Heart right ventricle (tissue), 16 donors: ENCODE measurements at regions not wholly inside any gene's neighbourhood (a gene's known extent, or its start where the extent isn't known, plus 50 kb on each side); places are given as distances from the start of the nearest gene placed in this dataset.

Source experiments
- ATAC-seq, 8 donors: fragments of 200-7000 bp; cut with Tn5 transposase; one replicate each; pipeline ENCODE4 v1.9.1; 2020; ENCODE audit warnings: mild to moderate bottlenecking in 8 of 8, moderate library complexity in 8 of 8, moderate number of reproducible peaks in 1 of 8
- DNase-seq, 2 donors: peaks; one replicate each; pipeline ENCODE4 v3.0.0-alpha.2; 2020
- H3K27ac ChIP-seq, 10 donors: fragments of 200-600 bp; sonication (generic) in 2 of 10; one replicate each; pipeline versions ENCODE4 v1.5.0 to v1.8.0; 2020 to 2022; ENCODE audit warnings: mild to moderate bottlenecking in 3 of 10
- H3K27me3 ChIP-seq, 7 donors: fragments of 200-600 bp; one replicate each; pipeline ENCODE4 v1.8.0; 2021 to 2022; ENCODE audit warnings: mild to moderate bottlenecking in 2 of 7
- H3K36me3 ChIP-seq, 9 donors: fragments of 200-600 bp; sonication (generic) in 1 of 9; one replicate each; pipeline versions ENCODE4 v1.5.0 to v1.8.0; 2020 to 2022; ENCODE audit warnings: mild to moderate bottlenecking in 2 of 9
- H3K4me1 ChIP-seq, 9 donors: fragments of 200-600 bp; sonication (generic) in 1 of 9; one replicate each; pipeline versions ENCODE4 v1.5.0 to v1.8.0; 2020 to 2022; ENCODE audit warnings: mild to moderate bottlenecking in 4 of 9
- H3K4me3 ChIP-seq, 10 donors: fragments of 200-600 bp; sonication (generic) in 2 of 10; one replicate each; pipeline versions ENCODE4 v1.5.0 to v1.8.0; 2020 to 2022; ENCODE audit warnings: mild to moderate bottlenecking in 7 of 10, moderate library complexity in 2 of 10
- H3K9me3 ChIP-seq, 11 donors: fragments of 200-600 bp in 10 of 11; sonication (generic) in 2 of 11; one replicate each; pipeline versions ENCODE4 v1.5.0 to v1.8.0; 2013 to 2022; ENCODE audit warnings: mild to moderate bottlenecking in 2 of 11, control low read depth in 1 of 11, moderate library complexity in 1 of 11
- CTCF ChIP-seq, 9 donors: fragments of 200-600 bp; sonication (generic) in 2 of 9; IDR thresholded peaks; one replicate each; pipeline versions ENCODE4 v1.5.0 to v1.8.0; 2021 to 2022; ENCODE audit warnings: antibody characterized with exemption in 9 of 9, mild to moderate bottlenecking in 5 of 9, moderate library complexity in 1 of 9
- WGBS, 2 donors: extraction: QIAGEN DNeasy Blood & Tissue Kit; methylation state at CpG; one replicate each; pipeline ENCODE4 v1.1.7; 2013; ENCODE audit warnings: inconsistent platforms in 1 of 2; 5-methylcytosine and 5-hydroxymethylcytosine counted together
- intact Hi-C, 10 donors: fragments of 100-400 bp; cut with DNase I; formaldehyde crosslinking; loops; one replicate each; pipeline versions ENCODE4 v1.11.1 to v1.14.2; 2022
- donor health status: Arrhythmogenic right ventricular cardiomyopathy.
- donor health status: ischemic (EF 13 %, LVEDD 7.1; RV severe dilation, severe dysfunction).
- donor health status: healthy with polysubstance abuse.
- donor health status: DM: no; HTN: yes; CAD: no.
- donor health status: DM: no; HTN: no; CAD: no.
- donor health status: ischemic (EF 25% LVEDD 6.9; RV normal size, moderate dysfunction).
- donor health status: ischemic (EF 25% LVEDD 5.7; RV mildly dilated, moderate dysfunction).
- donor health status: healthy.
- donor health status: DM: yes; HTN: yes; CAD: no.
- donor health status: Ischemic cardiomyopathy.
- donor health status: ischemic (EF 35%, LVEDD 5.7; RV mildly dilated, moderate dysfunction).
- donor health status: nonischemic (EF 11% LVEDD 7.7; RV severe dilation, severe dysfunction).
- donor health status: DM: yes; HTN: yes; CAD: no.
- donor health status: PGD.
- donor health status: ischemic (EF 29% LVEDD 5.4; RV normal size, mild dysfunction).
- donor health status: nonischemic (EF 23%, LVEDD 6.1; RV moderate dilation, normal function).

- Histone ChIP-seq H3K27me3 (peaks cover 0 to 13% (median 0%) of the 10 kb centered on the region in 7 donors), H3K27ac (no peak overlapping the region), H3K4me3 (no peak overlapping the region), H3K4me1 (no peaks in the 10 kb centered on the region), H3K36me3 (no peaks in the 10 kb centered on the region), H3K9me3 (no peaks in the 10 kb centered on the region)
- 90 to 91% methylated on average over 5 of the region's 5 CpGs for WGBS, 2 donors
- intact Hi-C loops = no loop called here
- DNase-seq (no peak), ATAC-seq (no peak)
- TF ChIP-seq CTCF (IDR thresholded peaks at IDR 0.05) = no peak
Measured at GRCh38 chrX:131397891-131398290, 108.8 kb upstream of the IGSF1 start.

GRCh38 chrX:131399678-131400428 lies 110.7 kb upstream of the IGSF1 start:
- H3K9me3 ChIP-seq = no peaks in the 10 kb centered on the region
- intact Hi-C loops = no loop called here
- H3K4me1 ChIP-seq = no peaks in the 10 kb centered on the region
- no peak overlapping the region for H3K27ac ChIP-seq
- no peak overlapping the region for H3K4me3 ChIP-seq
- ATAC-seq (no peak), DNase-seq (no peak)
- peaks cover 0 to 18% (median 0%) of the 10 kb centered on the region in 7 donors for H3K27me3 ChIP-seq
- no peak for TF ChIP-seq CTCF (IDR thresholded peaks at IDR 0.05)
- H3K36me3 ChIP-seq = no peaks in the 10 kb centered on the region
- WGBS, 2 donors = 79 to 87% methylated on average over 7 of the region's 7 CpGs

- ATAC-seq (no peak), DNase-seq (no peak)
- WGBS, 2 donors = 88 to 89% methylated on average over 5 of the region's 5 CpGs
- intact Hi-C loops = no loop called here
- TF ChIP-seq CTCF (IDR thresholded peaks at IDR 0.05) = no peak
- Histone ChIP-seq H3K9me3 (no peaks in the 10 kb centered on the region), H3K4me1 (no peaks in the 10 kb centered on the region), H3K27me3 (peaks cover 0 to 17% (median 0%) of the 10 kb centered on the region in 7 donors), H3K27ac (no peak overlapping the region), H3K4me3 (no peak overlapping the region), H3K36me3 (no peaks in the 10 kb centered on the region)
Measured at GRCh38 chrX:131402124-131402811, 113.2 kb upstream of the IGSF1 start.

- peaks cover 0 to 23% (median 0%) of the 10 kb centered on the region in 7 donors for H3K27me3 ChIP-seq
- intact Hi-C loops = no loop called here
- 55 to 58% methylated on average over 6 of the region's 6 CpGs for WGBS, 2 donors
- DNase-seq (no peak), ATAC-seq (no peak)
- H3K4me3 ChIP-seq = no peak overlapping the region
- H3K4me1 ChIP-seq = no peaks in the 10 kb centered on the region
- no peak for TF ChIP-seq CTCF (IDR thresholded peaks at IDR 0.05)
- no peaks in the 10 kb centered on the region for H3K9me3 ChIP-seq
- no peaks in the 10 kb centered on the region for H3K36me3 ChIP-seq
- no peak overlapping the region for H3K27ac ChIP-seq
Measured at GRCh38 chrX:131405497-131405896, 116.4 kb upstream of the IGSF1 start.
